NCI-H526 treated with DMSO at 0.1 percent for 48 hours (cell line): ENCODE measurements at regions not wholly inside any gene's neighbourhood (a gene's known extent, or its start where the extent isn't known, plus 50 kb on each side); places are given as distances from the start of the nearest gene placed in this dataset.
"Not testable (repeated sequence)": the region's sequence is repeated elsewhere in the genome, so short reads cannot be mapped to it uniquely, and the experiment has no call there.

Experiments used
- DNase-seq: peaks from one replicate; lab custom pipeline; 2025; lab: John Stamatoyannopoulos, UW

DNA sequence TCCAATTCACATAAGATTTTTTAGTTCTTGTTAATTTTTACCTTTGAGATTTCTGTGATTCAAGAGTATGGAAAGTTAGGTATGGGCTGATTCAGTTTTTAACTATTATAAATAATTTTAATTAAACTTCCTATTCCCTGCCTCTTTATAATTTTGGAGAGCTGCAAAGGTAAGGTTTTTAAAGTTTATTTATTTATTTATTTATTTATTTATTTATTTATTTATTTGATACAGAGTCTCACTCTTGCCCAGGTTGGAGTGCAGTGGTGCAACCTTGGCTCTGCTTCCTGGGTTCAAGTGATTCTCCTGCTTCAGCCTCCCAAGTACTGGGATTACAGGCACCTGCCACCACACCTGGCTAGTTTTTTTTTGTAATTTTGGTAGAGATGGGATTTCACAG, 215.5 kb upstream of the FIGN start:
- no peak for DNase-seq

DNA sequence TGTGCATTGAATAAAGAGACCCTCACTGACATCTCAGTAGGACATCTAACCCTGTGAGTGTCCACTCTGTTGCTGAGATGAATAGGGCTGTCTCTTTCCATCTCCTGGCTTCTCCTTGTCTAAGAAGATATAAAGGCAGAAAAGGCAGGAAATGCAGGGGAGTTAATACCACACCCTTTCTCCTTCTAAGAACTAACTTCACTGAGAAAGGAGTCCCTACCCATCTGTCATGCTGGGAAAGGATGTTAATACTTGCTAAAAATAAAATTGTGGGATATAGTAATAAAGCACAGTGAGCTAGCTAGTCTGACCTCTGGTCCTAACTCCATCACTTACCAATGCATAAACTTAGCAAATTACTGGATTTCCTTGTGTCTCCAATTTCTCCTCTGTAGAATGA, 213.9 kb upstream of the FIGN start:
- DNase-seq: no peak

DNA sequence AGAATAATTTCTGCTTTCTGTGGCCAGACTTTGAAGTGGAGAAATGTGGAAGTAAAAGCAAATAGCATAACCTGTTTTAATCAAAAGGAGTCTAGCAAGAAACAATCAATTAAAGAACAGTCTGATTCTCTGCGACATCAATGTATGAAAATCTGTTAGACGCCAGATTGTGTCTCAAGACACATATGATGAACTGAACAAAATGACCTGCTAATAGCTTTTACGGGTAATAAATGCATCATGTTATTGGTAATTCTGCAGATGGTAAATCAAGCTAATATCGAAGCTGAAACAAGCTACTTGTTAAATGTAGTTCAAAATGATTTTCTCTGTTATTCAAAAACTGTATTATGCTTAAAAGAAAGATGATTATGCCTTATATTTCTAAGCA, 208.5 kb upstream of the FIGN start:
- DNase-seq: no peak

DNA sequence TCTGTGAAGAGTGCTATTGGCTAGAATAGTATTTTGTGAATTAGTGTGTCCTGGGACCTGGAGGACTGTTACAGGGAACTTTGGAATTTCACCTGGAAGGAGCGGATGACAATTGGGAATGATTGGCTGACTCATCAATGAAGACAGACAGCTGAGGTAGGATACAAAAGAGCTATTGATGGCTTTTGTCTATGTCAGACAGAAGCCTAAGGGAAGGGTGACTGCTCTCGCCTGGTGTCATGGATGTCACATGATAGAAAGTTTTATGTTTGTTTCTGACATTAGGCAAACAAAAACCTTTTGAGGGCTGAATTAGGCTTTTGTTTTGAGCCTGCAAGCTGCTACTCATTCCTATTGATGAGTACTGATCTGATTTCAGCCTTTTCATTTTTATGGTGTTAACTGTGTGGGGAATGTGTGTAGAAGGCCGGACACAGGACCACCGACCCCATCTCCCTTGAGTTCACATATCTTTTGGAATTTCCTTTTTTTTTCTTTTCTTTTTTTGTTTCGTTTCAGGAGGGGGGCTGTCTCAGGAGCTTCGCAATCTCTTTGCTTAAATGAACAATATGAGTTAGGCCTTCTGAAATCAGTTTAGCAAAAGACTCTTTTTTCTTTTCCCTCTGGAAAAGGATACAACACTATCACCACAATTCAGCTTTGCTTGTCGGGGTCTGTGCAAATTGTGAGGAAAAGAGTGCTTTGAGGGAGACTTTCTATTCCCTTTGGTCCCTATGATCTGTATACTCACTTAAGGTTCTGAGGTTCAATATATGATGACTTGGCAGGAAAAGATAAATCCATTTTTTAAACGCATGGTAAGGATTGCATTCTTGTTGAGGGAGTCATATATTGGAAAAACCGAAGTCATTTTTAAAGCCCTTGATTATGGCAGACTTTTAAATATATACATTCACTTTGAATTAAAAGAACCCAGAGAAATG, 207.9 kb upstream of the FIGN start:
- DNase-seq: no peak

DNA sequence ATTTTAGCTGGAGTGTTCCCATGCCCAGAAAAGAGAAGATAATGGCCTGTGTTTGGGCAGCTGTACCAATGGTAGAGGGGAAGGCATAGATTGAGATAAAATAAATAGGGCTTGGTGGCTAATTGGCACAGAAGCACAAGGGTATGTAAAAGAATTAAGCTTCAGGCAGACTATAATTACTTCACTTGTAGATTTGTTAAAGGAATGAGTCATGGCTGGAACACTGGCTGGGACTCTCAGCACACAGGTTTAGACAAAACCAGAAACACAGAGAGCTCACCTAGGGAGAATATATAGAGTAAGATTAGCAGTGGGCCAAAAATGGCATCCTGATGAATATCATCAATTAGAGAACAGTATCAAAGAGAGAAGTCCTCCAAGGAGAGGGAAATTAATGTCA, 198.3 kb upstream of the FIGN start:
- DNase-seq: no peak

DNA sequence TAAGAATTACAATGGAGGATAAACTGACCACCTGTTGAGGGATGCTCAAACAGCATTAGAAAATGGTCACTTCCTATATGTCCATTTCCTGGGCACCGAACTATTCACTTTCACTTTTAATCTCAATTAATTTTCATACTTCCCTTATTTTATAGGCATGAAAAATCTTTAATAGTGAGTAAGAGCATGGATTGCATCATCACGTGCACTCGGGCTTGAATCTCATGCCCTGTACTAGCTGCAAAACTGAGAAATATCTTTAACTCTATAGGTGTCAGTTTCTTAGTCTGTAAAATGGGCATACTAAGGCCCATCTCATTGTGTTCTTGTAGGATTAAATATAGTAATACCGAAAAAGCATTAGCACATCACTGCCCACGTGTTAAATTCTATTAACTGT, 183.9 kb upstream of the FIGN start:
- DNase-seq: no peak

DNA sequence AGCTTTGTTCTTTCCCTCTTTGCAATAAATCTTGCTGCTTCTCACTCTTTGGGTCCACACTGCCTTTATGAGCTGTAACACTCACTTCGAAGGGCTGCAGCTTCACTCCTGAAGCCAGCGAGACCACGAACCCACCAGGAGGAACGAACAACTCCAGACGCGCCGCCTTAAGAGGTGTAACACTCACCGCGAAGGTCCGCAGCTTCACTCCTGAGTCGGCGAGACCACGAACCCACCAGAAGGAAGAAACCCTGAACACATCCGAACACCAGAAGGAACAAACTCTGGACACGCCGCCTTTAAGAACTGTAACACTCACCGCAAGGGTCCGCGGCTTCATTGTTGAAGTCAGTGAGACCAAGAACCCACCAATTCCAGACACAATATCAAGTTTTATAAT, 178.7 kb upstream of the FIGN start:
- not testable (repeated sequence) for DNase-seq

DNA sequence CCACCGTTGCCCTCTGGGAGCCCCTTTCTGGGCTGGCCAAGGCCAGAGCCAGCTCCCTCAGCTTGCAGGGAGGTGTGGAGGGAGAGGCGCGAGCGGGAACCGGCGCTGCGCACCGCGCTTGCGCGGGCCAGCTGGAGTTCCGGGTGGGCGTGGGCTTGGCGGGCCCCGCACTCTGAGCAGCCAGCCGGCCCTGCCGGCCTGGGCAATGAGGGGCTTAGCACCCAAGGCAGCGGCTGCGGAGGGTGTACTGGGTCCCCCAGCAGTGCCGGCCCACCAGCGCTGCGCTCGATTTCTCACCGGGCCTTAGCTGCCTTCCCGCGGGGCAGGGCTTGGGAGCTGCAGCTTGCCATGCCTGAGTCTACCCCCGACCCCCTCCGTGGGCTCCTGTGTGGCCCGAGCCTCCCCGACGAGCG, 177.7 kb upstream of the FIGN start:
- not testable (repeated sequence) for DNase-seq

DNA sequence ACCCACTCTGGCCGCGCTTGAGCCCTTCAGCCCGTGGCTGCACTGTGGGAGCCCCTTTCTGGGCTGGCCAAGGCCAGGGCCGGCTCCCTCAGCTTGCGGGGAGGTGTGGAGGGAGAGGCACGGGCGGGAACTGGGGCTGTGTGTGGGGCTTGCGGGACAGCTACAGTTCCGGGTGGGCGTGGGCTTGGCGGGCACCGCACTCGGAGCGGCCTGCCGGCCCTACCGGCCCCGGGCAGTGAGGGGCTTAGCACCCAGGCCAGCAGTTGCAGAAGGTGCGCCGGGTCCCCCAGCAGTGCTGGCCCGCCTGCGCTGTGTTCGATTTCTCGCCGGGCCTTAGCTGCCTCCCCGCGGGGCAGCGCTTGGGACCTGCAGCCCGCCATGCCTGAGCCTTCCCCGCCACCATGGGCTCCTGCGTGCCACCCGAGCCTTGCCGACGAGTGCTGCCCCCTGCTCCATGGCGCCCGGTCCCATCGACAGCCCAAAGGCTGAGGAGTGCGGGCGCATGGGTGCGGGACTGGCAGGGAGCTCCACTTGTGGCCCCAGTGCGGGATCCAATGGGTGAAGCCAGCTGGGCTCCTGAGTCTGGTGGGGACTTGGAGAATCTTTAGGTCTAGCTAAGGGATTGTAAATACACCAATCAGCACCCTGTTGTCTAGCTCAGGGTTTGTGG, 173.7 kb upstream of the FIGN start:
- no peak for DNase-seq

DNA sequence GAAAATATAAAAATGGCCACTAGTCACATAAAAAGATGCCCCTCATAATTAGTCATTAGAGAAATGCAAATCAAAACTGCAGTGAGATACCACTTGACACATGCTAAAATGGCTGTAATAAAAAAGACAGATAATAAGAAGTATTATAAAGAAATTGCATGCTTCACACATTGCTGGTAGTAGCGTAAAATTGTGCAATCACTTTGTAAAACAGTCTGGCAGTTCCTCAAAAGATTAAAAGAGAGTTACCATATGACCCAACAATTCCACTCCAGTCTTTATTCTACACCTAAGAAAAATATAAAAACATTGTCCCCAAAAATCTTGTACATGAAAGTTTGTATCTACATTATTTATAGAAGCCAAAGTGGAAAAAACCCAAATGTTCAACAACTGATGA, 170.6 kb upstream of the FIGN start:
- DNase-seq: no peak

DNA sequence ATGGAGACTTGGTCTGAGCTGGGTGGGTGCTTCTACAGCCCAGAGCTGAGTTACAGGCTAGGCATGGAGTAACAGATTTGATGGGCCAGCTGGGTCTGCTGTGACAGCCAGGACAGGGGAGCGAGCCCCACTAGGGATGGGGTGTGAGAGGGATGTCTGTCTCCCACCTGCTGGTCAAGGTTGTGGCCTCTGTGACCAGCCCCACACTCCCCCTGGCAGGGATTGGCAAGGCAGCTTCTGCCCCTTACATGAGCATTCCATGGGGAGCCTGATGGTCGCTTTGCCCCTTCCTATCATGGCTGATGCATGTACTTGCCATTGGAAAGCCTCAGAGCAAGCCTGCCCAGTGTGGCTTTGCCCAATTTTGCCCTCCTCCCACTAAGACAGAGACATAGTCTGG, 162.0 kb upstream of the FIGN start:
- DNase-seq: no peak

DNA sequence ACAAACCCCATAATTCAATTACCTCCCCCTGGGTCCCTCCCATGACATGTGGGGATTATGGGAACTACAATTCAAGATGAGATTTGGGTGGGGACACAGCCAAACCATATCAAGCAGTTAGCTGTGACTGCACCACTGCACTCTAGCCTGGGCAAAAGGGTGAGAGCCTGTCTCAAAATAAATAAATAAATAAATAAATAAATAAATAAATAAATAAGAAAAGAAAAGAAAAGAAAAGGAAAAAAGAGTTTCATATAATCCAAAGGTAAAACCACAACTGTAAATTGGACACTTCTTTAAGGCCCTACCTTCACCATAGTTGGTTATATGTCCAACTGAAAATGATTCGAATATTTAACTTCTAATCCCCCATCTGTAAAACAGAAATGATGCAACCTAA, 157.6 kb upstream of the FIGN start:
- not testable (repeated sequence) for DNase-seq

DNA sequence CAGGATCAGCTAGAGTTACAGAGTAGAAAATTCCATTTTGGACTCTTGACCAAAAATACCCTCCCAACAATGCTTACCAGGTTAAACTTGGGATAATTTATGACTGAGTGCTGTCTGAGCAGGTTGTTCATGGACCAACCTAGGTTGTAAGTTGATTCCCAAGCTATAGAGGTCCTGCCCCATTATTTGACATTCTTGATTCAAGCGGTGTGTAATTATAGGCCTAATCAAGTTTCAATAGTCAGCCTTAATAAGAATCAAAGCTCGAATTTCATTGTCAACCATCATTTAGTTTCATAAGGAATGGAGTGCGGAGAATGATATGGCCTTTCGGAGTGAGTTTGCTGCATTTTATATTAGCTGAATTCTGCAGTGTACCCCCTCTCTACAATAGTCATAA, 152.8 kb upstream of the FIGN start:
- no peak for DNase-seq

DNA sequence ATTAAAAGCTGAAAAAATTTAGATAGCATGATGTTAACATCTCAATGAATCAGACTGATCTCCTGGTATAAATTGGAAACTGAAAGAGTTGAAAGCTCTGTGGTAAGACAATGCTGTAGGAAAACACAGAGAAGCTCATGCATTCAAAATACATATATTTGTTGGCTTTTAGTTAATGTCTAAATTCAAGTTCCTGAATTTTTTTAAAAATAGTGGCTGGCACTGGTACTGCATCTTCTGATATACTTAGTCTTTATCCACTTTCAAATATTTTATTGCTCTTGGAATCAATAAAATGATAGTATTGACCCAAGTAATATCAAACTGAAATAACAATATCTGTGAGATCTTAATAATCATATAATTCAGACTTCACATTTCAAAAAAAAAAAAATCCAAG, 151.4 kb upstream of the FIGN start:
- no peak for DNase-seq

DNA sequence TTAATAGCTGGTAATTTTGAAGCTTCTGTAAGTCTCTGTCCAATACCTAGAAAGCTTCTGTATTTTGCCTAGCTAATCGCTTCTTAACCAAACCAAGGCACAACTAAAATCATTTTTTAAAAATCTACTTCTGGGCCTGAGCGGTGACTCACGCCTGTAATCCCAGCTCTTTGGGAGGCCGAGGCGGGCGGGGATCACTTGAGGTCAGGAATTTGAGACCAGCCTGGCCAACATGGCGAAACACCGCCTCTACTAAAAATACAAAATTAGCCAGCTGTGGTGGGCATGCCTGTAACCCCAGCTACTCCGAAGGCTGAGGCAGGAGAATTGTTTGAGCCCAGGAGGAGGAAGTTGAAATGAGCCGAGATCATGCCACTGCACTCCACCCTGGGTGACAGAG, 148.6 kb upstream of the FIGN start:
- DNase-seq: no peak

DNA sequence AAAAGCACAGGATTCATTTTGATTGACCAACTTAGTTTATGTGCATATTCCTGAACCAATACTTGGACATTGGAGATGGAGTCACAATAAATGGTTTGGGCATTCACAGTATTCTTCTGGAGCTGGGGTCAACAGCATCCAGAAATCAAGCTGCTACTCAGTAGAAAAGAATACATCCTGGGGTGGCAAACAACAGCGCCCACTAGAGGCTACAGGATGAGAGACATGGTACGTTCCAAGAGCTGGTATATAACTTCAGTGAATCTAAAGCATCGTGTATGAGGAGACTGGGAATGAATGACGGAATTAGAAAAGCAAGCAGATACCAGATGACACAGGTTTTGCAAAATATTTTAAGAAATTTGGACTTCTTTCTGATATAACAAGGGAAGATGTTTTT, 142.9 kb upstream of the FIGN start:
- DNase-seq: no peak

DNA sequence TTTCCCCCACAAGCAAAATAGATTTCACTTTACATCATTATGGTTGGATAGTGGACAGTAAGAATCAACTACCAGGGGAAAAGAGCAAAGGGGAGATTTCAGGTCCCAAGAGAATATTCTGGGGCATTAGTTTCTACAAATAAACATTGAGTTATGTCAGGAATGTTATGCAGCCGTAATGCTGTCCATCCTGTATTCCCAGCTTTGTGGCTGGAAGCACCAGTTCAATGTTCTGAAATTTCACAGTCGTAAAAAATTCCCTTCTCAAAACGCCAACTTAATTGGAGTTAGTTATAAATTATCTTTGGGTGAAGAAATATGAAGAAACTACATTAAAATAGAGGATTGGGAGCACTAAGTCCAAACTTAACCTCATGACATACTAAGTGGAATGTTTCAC, 141.5 kb upstream of the FIGN start:
- DNase-seq: no peak

DNA sequence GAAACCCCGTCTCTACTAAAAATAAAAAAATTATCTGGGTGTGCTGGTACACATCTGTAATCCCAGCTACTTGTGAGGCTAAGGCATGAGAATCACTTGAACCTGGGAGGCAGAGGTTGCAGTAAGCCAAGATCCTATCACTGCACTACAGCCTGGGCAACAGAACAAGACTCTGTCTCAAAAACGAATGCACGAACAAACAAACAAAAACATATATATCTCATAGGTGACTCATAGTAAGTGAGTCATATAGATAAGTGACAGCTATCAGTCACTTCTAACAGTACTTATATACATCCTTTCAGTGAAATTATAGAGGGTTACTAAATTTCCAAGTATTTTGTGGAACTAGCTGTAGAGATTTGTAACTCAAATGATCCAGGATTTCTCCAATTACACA, 127.3 kb upstream of the FIGN start:
- DNase-seq: no peak

DNA sequence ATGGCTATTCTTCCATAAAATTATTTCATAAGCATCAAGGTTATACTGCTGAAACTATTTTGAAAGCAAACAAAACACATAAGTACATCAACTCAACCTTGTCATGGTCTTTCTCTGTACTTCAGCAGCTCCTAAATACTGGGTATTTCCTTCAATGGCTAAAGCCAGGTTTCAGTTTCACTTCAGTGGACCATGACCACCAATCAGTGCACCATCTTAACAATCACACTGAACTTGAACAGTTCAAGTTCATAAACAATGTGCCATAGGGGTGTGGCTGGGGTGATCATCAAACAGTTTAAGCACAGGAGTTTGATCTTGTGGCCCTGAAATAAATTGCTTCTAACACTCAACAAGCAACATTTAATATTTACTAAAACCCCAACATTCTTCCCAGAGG, 124.1 kb upstream of the FIGN start:
- DNase-seq: no peak

DNA sequence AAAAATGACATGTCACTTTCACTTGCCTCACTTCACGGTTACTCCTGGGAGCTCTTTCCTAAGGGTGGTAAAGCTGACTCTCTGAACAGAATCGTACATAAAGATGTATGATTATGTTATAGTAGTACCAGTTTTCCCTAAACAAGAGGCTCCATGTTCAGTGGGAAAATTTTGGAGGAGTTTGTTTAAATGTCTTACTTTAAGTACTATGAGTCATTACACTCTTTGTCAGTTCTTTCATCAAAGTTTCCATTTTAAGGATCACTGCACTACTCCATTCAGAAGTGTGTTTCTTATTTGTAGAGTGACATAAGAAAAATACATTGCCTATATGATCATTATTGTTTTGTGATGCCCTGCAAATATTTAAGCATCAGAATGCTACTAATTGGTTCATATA, 121.1 kb upstream of the FIGN start:
- DNase-seq: no peak

DNA sequence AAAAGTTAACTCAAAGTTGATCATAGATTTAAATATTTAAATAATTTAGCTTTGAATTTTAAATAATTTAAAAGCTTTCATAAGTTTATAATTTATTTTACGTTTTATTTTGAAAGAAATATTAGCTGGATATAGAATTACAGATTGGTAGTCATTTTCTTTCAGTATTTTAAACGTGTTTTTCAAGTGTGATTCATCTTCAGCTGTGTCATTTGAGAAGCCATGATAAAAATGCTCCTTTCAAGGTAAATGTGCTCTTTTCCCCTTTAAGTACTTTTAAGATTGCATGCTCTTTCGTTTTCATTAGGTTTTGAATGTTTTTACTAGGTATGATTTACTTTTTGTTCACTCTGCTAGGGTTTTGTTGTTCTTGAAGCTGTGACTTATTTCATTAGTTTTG, 116.8 kb upstream of the FIGN start:
- no peak for DNase-seq

DNA sequence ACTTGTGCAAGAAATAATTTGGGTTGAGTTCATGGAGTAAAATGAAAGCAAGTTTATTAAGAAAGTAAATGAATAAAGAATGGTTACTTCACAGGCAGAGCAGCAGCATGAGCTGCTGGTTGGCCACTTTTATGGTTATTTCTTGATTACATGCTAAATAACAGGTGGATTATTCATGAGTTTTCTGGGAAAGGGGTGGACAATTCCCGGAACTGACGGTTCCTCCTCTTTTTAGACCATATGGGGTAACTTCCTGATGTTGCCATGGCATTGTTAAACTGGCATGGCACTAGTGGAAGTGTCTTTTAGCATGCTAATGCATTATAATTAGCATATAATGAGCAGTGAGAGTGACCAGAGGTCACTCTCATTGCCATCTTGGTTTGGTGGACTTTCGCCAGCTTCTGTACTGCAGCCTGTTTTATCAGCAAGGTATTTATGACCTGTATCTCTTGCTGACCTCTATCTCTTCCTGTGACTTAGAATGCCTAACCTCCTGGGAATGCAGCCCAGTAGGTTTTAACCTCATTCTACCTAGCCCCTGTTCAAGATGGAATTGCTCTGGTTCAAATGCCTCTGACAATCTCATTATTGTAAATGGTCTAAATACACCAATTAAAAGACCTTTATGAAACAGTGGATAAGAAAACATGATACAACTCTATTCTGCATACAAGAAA, 114.1 kb upstream of the FIGN start:
- DNase-seq: no peak

DNA sequence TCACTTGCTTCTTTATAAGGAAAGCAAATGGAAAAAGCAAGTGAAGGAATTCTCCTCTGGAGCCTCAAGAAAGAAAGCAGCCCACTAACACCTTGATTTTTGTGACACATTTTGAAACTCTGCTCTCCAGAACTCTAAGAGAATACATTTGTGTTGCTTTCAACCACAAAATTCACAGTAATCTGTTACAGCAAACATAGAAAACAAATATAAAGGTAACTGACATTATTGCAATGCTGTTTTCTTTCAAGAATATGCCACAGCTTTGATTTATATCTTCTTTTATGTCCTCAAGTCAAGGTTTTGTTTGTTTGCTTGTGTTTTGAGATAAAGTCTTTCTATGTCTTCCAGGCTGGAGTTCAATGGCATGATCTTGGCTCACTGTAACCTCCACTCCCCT, 103.1 kb upstream of the FIGN start:
- DNase-seq: no peak
